ENCODE measurements at regions not wholly inside any gene's neighbourhood (a gene's known extent, or its start where the extent isn't known, plus 50 kb on each side); places are given as distances from the start of the nearest gene placed in this dataset.
"Not testable (repeated sequence)": the region's sequence is repeated elsewhere in the genome, so short reads cannot be mapped to it uniquely, and the experiment has no call there.

- TF ChIP-seq CTCF (conservative IDR thresholded peaks at IDR 0.05 in 1 of 2, IDR thresholded peaks at IDR 0.05 in 1 of 2; ENCODE audit: extremely low read depth in 1 of 2, insufficient read depth in 1 of 2, low read depth in 1 of 2, low read length in 2 of 2); EZH2 (IDR thresholded peaks at IDR 0.05; ENCODE audit: borderline replicate concordance, low read length): not testable (repeated sequence)
These were observed 1499.9 kb upstream of the USP9Y start for GRCh38 chrY:11201133-11201532.

Measured in mammary epithelial cell (primary cell).